Calu3 (cell line): ENCODE measurements at regions not wholly inside any gene's neighbourhood (a gene's known extent, or its start where the extent isn't known, plus 50 kb on each side); places are given as distances from the start of the nearest gene placed in this dataset.

Source experiments
- BruUV-seq: library from RNA; stranded (reverse); fragments of 400-500 nt; replicated peaks from 2 replicates; lab custom pipeline; 2021; lab: Mats Ljungman, UMichigan
- CTCF ChIA-PET: fragments of 300-600 bp; sonication (Branson Sonifier 250); formaldehyde crosslinking; loops from one replicate; lab custom pipeline; 2022; ENCODE audit warnings: antibody characterized with exemption; lab: Charles Lee
- DNase-seq: peaks from one replicate; pipeline ENCODE4 v3.0.0; 2022
- H3K27ac Mint-ChIP-seq: one replicate; pipeline ENCODE4 v1.8.0; 2022; ENCODE audit warnings: mixed read lengths; ENCODE audit not compliant: unreplicated experiment
- H3K27me3 Mint-ChIP-seq: one replicate; pipeline ENCODE4 v1.8.0; 2022; ENCODE audit warnings: mixed read lengths; ENCODE audit not compliant: unreplicated experiment
- H3K36me3 Mint-ChIP-seq: one replicate; pipeline ENCODE4 v1.8.0; 2022; ENCODE audit warnings: mild to moderate bottlenecking, moderate library complexity, mixed read lengths; ENCODE audit not compliant: insufficient read depth, unreplicated experiment
- H3K4me1 Mint-ChIP-seq: one replicate; pipeline ENCODE4 v1.8.0; 2022; ENCODE audit warnings: mild to moderate bottlenecking, low read depth, mixed read lengths; ENCODE audit not compliant: unreplicated experiment
- H3K4me3 Mint-ChIP-seq: one replicate; pipeline ENCODE4 v1.8.0; 2022; ENCODE audit warnings: mild to moderate bottlenecking, low read depth, moderate library complexity, mixed read lengths; ENCODE audit not compliant: unreplicated experiment
- H3K9me3 Mint-ChIP-seq: one replicate; pipeline ENCODE4 v1.8.0; 2022; ENCODE audit warnings: low read depth, mixed read lengths; ENCODE audit not compliant: unreplicated experiment
- CTCF ChIP-seq: fragments of 200-600 bp; IDR thresholded peaks from one replicate; pipeline ENCODE4 v1.8.0; 2022; ENCODE audit warnings: antibody characterized with exemption; ENCODE audit not compliant: unreplicated experiment
- intact Hi-C: fragments of 100-400 bp; cut with micrococcal nuclease; formaldehyde crosslinking; loops from one replicate; pipeline ENCODE4 v1.10.0; 2022; ENCODE audit not compliant: unreplicated experiment

- H3K4me3 Mint-ChIP-seq, result no peak overlapping the region
These were observed 181.8 kb upstream of the PDE10A start for GRCh38 chr6:165844801-165845364.

DNA sequence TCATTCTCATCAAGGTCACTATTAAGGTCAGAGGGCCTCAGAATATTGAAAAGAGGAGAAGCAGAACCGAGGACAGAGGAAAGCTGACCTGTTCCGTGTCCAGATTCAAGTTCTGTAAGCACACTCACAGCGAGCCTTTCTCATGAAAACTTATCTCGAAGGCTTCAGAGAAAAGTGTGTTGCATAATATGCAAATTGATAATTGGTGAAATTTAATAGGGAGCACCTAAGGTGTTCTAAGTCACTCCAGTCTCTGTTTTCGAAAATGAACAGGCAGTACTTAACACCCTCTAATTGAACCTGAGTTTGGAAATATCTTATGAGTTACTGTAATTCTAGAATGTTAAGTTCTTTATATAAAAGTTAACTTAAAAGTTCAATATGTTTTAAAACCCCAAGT is 181.2 kb upstream of the PDE10A start:
- peaks cover 14% of the 10 kb centered on the region for H3K27me3 Mint-ChIP-seq
- no peaks in the 10 kb centered on the region for H3K9me3 Mint-ChIP-seq
- no TSS peak for BruUV-seq
- peaks cover 18% of the 10 kb centered on the region for H3K4me1 Mint-ChIP-seq
- H3K27ac Mint-ChIP-seq, result no peak overlapping the region
- H3K36me3 Mint-ChIP-seq, result peaks cover 6% of the 10 kb centered on the region
- DNase-seq, result no peak
- CTCF ChIA-PET, result interaction anchor here (0.5 kb wide), 1 partner anchor 566 kb away, joined by 3 read pairs; no protein-coding TSS in a partner anchor
- intact Hi-C loops, result loop anchor here (10.0 kb wide), 1 partner anchor 179 kb away; the partner anchor contains the start of gene PDE10A
- H3K4me3 Mint-ChIP-seq, result no peak overlapping the region
- TF ChIP-seq CTCF, result no peak

More at GRCh38 chr6:165844801-165845364, 181.8 kb upstream of the PDE10A start:
- CTCF ChIA-PET, result no interaction called here
- peaks cover 7% of the 10 kb centered on the region for H3K27me3 Mint-ChIP-seq
- peaks cover 18% of the 10 kb centered on the region for H3K4me1 Mint-ChIP-seq
- H3K9me3 Mint-ChIP-seq, result no peaks in the 10 kb centered on the region
- BruUV-seq, result no TSS peak
- peaks cover 6% of the 10 kb centered on the region for H3K36me3 Mint-ChIP-seq
- intact Hi-C loops, result loop anchor here (5.0 to 10.0 kb wide), 2 partner anchors 180 to 293 kb away; partner anchors contain the start of gene PDE10A
- H3K27ac Mint-ChIP-seq, result no peak overlapping the region
- DNase-seq, result no peak
- TF ChIP-seq CTCF, result no peak

DNA sequence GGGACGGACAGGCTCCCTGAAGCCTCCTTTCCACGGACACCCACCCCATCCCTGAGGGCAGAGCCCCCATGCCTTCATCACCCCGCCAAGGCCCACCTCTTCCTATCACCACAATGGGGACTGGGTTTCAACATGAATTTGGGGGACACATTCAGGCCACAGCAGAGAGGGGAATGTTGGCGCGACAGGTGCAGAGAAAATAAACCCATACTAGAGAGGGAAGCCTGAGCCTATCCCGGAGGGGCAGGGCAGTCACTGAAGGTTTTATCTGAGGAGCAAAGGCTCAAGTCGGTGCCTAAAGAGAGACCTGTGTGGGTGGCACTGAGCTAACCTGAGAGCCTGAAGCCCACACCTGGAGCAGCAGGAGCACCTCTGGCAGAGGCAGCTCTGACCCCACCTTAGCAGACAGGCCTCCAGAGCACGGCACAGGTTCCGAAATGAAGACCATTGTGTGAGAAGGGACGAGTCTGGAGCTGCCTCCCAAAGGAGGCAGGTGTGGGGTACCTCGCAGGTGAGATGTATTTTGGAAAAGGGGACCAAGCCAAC is 180.6 kb upstream of the PDE10A start:
- intact Hi-C loops, result loop anchor here (10.0 kb wide), 1 partner anchor 179 kb away; the partner anchor contains the start of gene PDE10A
- no peak for DNase-seq
- peaks cover 20% of the 10 kb centered on the region for H3K27me3 Mint-ChIP-seq
- CTCF ChIA-PET, result interaction anchor here (0.5 to 0.6 kb wide), 2 partner anchors 350 to 566 kb away, joined by 3 to 4 read pairs; no protein-coding TSS in a partner anchor
- peaks cover 18% of the 10 kb centered on the region for H3K4me1 Mint-ChIP-seq
- BruUV-seq, result no TSS peak
- TF ChIP-seq CTCF, result no peak
- no peak overlapping the region for H3K27ac Mint-ChIP-seq
- H3K36me3 Mint-ChIP-seq, result peaks cover 6% of the 10 kb centered on the region
- no peaks in the 10 kb centered on the region for H3K9me3 Mint-ChIP-seq
- H3K4me3 Mint-ChIP-seq, result no peak overlapping the region

DNA sequence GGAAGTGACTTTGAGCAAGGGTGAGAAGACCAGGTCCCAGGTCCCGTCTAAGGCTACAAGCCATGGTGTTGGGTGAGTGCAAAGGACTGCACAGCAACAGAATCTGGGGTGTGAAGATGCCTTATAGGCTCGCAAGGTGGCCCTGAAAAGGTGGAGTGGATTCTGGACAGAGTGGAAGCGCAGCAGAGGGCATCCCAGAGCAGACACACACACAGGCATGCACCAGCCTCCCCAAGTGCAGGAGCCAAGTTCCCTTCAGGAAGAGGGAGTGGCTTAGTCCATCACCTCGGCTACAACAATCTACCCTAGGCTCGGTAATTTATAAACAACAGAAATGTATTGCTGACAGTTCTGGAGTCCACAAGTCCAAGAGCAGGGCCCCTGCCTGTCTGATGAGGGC is 180.1 kb upstream of the PDE10A start:
- Mint-ChIP-seq H3K36me3 (peaks cover 6% of the 10 kb centered on the region), H3K27me3 (peaks cover 22% of the 10 kb centered on the region), H3K4me1 (peaks cover 18% of the 10 kb centered on the region), H3K9me3 (no peaks in the 10 kb centered on the region), H3K27ac (no peak overlapping the region), H3K4me3 (no peak overlapping the region)
- TF ChIP-seq CTCF, result no peak
- intact Hi-C loops, result loop anchor here (10.0 kb wide), 1 partner anchor 178 kb away; the partner anchor contains the start of gene PDE10A
- CTCF ChIA-PET, result no interaction called here
- DNase-seq, result no peak
- BruUV-seq, result no TSS peak
